NB4 (cell line): ENCODE measurements at regions not wholly inside any gene's neighbourhood (a gene's known extent, or its start where the extent isn't known, plus 50 kb on each side); places are given as distances from the start of the nearest gene placed in this dataset.

ENCODE experiments used
- DNase-seq: peaks from one replicate; pipeline ENCODE4 v3.0.0; 2010; ENCODE audit warnings: low read depth
- H3K4me3 ChIP-seq: one replicate; pipeline ENCODE4 v1.5.1; 2011; ENCODE audit warnings: mild to moderate bottlenecking, low read depth, low read length, moderate library complexity
- CTCF ChIP-seq: IDR thresholded peaks from one replicate; pipeline ENCODE4 v1.5.1; 2012; ENCODE audit warnings: low read depth, low read length
- MAX ChIP-seq: IDR thresholded peaks from 2 replicates; pipeline ENCODE4 v1.6.1; 2011; ENCODE audit warnings: low read depth, low read length
- MYC ChIP-seq: IDR thresholded peaks from 2 replicates; pipeline ENCODE4 v1.6.1; 2011; ENCODE audit warnings: low read depth, low read length
- POLR2A ChIP-seq: IDR thresholded peaks from 2 replicates; pipeline ENCODE4 v1.6.1; 2011; ENCODE audit warnings: mild to moderate bottlenecking; ENCODE audit not compliant: insufficient read length; ENCODE audit errors: extremely low read depth

DNA sequence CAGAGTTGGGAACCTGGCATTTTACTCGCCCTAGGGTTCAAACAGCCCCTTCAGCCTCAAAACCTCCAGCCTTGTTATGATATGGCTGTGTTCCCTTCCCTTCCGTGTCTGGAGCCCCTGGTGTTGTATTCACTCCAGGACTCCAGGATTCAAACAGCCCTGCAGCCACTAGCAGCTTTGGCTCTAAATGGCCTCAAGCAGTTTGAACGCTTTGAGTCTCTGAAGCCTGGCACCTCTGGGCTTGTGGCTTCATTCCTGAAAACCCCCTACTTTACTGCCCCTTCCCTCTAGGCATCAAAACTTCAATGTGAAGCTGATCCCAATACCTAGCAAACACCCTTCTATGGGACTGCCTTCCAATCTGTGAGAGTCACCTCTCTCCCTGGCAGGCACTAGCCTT is 67.9 kb upstream of the RMST start:
- H3K4me3 ChIP-seq, result no peak overlapping the region
- TF ChIP-seq MYC (no peak), POLR2A (no peak)

DNA sequence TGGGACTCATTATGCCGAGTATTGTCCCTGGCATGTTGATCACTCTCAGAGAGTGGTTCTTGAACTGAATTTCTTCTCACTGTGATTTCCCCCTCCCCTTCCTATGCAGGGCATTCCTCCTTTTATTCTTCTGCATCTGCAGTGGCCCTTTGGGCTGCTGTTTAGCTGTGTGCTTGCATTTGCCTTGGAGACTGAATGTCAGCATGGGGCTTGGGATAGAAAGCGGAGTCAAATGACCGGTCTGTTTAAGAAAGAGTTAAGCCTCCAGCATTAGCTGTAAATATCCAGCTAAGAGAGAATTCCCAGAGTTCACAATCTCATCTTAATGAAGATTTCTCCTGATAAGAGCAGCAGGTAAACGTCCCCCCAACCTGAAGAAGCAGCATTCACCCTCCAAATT is 65.6 kb upstream of the RMST start:
- DNase-seq, result no peak
- TF ChIP-seq MAX (no peak), POLR2A (no peak), CTCF (no peak), MYC (no peak)
- no peak overlapping the region for H3K4me3 ChIP-seq

More for the DNA sequence above, 67.9 kb upstream of the RMST start:
- DNase-seq, result no peak

DNA sequence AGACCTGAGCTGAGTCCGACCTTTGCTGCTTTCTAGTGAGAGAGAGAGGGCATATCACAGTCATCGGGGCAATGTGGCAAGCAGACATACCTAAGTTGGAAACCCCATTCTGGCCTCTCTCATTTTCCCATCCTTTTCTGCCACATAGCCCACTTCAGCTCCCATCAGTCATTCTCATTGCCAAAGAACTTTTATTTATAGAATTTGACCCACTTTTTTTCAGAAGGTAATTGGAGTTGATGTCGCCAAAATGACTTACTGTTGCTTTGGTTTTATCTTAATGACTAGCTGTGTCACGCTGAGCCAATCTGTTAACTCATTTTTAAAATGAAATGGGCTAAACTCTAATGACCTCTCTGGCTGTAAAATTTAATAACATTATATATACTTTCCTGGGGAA is 63.9 kb upstream of the RMST start:
- TF ChIP-seq MAX (no peak), POLR2A (no peak), MYC (no peak), CTCF (no peak)
- no peak overlapping the region for H3K4me3 ChIP-seq
- no peak for DNase-seq

DNA sequence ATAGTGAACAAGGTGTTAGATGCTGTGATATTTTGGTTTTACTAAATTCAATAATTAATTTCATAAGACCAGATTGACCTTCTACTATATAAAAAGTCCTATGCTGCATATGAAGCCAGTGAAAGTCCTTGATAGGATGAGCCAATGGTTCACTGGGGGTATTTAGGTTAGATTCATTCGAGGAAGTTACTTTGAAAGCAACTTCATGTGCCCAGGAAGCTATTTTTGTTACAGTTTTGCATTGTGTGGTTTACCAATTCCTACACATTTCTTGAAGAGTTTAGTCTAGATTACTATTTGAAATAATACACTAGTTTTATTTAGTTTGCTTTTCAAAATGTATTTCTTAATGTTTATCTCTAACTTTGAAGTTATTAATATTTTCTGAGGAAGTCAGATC is 58.5 kb upstream of the RMST start:
- no peak overlapping the region for H3K4me3 ChIP-seq
- no peak for DNase-seq
- no peak for TF ChIP-seq MAX
- no peak for TF ChIP-seq CTCF
- TF ChIP-seq MYC, result no peak
- no peak for TF ChIP-seq POLR2A

GRCh38 chr12:97404543-97404942 is 58.1 kb upstream of the RMST start:
- DNase-seq, result peak; percentile 56
- no peak for TF ChIP-seq POLR2A
- peak; percentile 85 for TF ChIP-seq CTCF
- H3K4me3 ChIP-seq, result no peak overlapping the region

DNA sequence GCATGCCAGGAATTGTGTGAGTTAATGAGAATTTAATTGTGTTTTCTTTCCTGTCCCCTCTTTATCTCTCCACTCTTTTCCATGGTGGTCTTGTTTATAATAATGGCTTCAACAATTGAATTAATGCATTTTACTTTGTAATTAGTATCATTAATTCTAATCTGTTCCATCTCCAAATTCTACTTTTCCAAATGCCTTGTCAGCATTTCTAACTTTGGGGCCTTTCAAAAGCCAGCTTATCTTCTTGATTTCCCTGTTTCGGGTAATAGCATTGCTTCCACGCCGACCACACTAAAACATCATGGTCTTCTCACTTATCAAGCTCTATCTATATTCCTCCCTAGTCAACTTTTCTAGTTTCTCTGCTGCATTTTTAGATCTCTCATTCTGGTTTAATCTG is 54.2 kb upstream of the RMST start:
- DNase-seq, result no peak
- TF ChIP-seq POLR2A, result no peak
- TF ChIP-seq CTCF, result no peak
- TF ChIP-seq MAX, result no peak
- no peak for TF ChIP-seq MYC
- H3K4me3 ChIP-seq, result no peak overlapping the region

- no peak for TF ChIP-seq MAX
- no peak for TF ChIP-seq CTCF
- TF ChIP-seq POLR2A, result no peak
- no peak for TF ChIP-seq MYC
- no peak for DNase-seq
- H3K4me3 ChIP-seq, result no peak overlapping the region
Observed at GRCh38 chr12:97411341-97411740, 51.3 kb upstream of the RMST start.
